ENCODE measurements at regions not wholly inside any gene's neighbourhood (a gene's known extent, or its start where the extent isn't known, plus 50 kb on each side); places are given as distances from the start of the nearest gene placed in this dataset.

DNA sequence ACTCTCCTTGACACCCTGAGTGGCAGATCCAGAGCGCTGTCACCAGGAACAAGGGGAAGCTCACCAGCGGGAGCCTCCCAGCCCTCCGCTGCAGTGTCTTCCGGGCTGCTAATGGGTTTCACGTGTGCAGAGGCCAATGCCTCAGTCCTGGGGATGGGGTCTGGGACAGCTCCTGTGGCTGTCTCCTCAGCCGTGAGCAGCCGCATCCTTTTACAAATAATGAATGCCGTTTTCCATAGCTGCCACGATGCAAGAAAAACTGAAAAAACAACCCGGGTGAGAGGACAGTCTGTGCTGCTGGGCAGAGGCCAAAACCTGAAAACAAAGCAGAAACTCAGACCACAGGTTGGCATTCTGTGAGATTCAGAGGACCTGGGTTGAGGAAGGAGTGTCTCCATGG is 212.2 kb upstream of the RAB4A start:
- TF ChIP-seq, protein P1, sequence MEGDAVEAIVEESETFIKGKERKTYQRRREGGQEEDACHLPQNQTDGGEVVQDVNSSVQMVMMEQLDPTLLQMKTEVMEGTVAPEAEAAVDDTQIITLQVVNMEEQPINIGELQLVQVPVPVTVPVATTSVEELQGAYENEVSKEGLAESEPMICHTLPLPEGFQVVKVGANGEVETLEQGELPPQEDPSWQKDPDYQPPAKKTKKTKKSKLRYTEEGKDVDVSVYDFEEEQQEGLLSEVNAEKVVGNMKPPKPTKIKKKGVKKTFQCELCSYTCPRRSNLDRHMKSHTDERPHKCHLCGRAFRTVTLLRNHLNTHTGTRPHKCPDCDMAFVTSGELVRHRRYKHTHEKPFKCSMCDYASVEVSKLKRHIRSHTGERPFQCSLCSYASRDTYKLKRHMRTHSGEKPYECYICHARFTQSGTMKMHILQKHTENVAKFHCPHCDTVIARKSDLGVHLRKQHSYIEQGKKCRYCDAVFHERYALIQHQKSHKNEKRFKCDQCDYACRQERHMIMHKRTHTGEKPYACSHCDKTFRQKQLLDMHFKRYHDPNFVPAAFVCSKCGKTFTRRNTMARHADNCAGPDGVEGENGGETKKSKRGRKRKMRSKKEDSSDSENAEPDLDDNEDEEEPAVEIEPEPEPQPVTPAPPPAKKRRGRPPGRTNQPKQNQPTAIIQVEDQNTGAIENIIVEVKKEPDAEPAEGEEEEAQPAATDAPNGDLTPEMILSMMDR (IDR thresholded peaks at IDR 0.05): no peak
- TF ChIP-seq EP300 (IDR thresholded peaks at IDR 0.05): no peak
- no peak for TF ChIP-seq POLR2A (IDR thresholded peaks at IDR 0.05)

All from ovary (tissue), 3 donors.